ENCODE measurements at regions not wholly inside any gene's neighbourhood (a gene's known extent, or its start where the extent isn't known, plus 50 kb on each side); places are given as distances from the start of the nearest gene placed in this dataset.
"Not testable (repeated sequence)": the region's sequence is repeated elsewhere in the genome, so short reads cannot be mapped to it uniquely, and the experiment has no call there.

GRCh38 chr2:160550048-160550447 lies 56.4 kb upstream of the RBMS1 start:
- no peak for DNase-seq

GRCh38 chr2:160551259-160551658 lies 57.7 kb upstream of the RBMS1 start:
- no peak for DNase-seq

DNA sequence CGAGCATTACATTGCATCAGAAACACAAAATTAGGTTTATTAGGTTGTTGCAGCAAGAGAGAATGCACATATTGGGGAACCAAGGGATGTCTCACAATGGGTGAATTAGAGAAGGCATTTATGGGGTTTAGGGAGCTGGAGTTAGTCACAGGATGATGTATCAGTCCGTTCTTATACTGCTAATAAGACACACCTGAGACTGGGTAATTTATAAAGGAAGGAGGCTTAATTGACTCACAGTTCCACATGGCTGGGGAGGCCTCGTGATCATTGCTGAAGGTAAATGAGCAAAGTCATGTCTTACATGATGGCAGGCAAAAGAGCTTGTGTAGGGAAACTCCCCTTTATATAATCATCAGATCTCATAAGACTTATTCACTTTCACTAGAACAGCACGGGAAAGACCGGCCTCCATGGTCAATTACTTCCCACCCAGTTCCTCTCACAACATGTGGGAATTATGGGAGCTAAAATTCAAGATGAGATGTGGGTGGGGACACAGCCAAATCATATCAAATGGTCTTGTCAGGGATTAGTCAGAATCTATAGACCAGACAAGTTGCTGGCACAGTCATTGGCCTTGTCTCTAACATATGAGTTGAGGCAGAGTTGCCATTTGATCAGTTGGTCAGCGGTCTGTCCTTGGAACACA lies 61.9 kb upstream of the RBMS1 start:
- DNase-seq = no peak

- DNase-seq = no peak
Observed at GRCh38 chr2:160557903-160558302, 64.3 kb upstream of the RBMS1 start.

DNA sequence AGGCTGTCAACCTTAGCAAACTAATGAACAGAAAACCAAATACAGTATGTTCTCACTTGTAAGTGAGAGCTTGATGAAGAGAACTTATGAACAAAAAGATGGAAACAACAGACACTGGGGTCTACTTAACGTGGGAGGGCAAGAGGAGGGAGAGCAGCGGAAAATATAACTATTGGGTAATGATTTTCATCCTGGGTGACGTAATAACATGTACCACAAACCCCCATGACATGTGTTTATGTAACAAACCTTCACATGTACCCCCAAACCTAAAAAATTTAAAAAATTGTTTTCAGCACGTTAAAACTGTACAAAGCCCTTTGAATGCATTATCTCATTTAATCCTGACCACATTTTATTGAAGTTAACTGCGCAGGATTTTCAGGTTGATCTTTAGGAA lies 64.9 kb upstream of the RBMS1 start:
- DNase-seq = no peak

GRCh38 chr2:160561551-160562295 lies 68.1 kb upstream of the RBMS1 start:
- DNase-seq = no peak

DNA sequence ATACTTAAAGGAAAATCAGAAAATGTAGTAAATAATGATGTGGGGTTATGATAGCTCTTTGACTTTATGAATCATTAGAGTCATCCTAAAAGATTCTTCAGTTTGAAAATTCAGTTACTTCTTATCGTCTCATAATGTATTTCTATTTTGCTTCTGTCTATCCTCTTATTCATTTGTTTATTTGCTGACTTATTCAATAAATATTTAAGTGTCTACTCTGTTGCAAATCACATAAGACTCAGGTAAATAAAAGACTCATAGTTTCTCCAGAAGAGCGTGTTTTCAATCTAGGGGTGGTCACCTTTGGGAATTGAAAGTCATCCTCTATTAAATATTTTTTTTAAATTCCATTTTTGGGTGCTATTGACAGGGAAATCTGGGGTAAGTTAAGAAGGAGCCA lies 69.1 kb upstream of the RBMS1 start:
- no peak for DNase-seq

DNA sequence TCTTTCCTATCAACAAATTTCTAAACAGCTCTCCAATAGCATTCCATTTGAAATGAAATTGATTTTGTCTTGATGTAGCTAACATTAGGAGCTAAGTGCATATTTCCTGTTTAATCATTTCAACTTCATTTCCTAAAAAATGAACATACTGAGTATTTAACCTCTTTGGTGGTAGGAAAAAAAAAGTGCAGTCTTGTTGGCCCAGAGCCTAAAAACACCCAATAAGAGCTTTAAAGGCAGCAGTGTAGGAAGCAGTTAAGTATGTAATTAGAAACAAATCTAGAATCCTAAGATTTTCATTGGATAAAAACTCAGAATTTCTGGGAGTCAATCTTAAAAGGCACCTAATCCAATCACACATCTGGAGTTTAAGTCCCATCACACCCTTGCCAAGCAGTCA lies 71.0 kb upstream of the RBMS1 start:
- no peak for DNase-seq

DNA sequence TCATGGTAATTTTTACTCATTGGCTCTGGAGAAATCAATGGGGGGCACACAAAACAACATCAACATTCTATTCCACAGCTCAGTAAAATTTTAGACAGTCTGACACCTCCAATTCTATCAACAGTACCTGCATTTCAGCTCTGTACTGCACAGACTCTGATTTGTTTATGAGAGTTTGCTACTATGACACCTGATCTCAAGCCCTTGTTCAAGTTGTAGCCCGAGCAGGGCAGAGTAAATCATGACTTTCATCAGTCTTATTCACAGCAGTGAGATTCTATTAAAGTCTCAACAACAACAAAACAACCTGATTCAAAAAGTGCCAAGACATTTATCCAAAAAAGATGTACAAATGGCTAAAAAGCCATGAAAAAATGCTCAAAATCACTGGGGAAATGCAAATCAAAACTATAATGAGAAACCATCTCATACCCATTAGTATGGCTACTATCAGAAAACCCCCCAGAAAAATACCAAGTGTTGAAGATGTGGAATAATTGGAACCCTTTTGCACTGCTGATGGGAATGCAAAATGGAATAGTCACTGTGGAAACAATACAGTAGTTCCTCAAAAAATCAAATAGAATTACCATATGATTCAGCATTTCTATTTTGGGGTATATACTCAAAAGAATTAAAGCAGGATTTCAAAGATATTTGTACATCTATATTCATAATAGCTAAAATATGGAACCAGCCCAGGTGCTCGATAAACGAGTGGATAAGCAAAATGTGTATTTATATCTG lies 71.7 kb upstream of the RBMS1 start:
- DNase-seq = no peak

- no peak for DNase-seq
Observed at GRCh38 chr2:160566717-160567116, 73.1 kb upstream of the RBMS1 start.

- no peak for DNase-seq
Observed at GRCh38 chr2:160568856-160569255, 75.2 kb upstream of the RBMS1 start.

GRCh38 chr2:160570376-160570775 lies 76.8 kb upstream of the RBMS1 start:
- DNase-seq = no peak

- no peak for DNase-seq
Observed at GRCh38 chr2:160574468-160575140, 81.0 kb upstream of the RBMS1 start.

DNA sequence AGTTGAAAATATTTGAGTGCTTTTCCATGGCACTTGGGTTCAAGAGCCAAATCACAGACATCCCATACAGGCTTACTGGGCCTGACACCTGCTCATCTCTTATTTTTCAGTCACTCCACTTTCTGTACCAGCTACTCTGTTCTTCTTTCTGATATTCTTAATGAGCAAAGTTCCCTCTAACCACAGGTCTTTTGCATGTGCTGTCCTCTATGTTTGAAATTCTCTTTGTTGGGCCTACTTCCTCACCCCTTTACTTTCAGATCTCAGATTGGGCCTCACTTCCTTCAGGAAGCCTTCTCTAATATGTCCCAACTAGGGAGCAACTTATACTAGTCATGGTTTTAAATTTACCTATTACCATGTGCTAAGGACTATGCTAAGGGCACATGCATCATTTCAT lies 81.8 kb upstream of the RBMS1 start:
- no peak for DNase-seq

GRCh38 chr2:160576054-160576499 lies 82.5 kb upstream of the RBMS1 start:
- DNase-seq = no peak

- DNase-seq = not testable (repeated sequence)
Observed at GRCh38 chr2:160577081-160577480, 83.5 kb upstream of the RBMS1 start.

- no peak for DNase-seq
Observed at GRCh38 chr2:160581035-160581434, 87.4 kb upstream of the RBMS1 start.

GRCh38 chr2:160581448-160581847 lies 87.8 kb upstream of the RBMS1 start:
- DNase-seq = no peak

DNA sequence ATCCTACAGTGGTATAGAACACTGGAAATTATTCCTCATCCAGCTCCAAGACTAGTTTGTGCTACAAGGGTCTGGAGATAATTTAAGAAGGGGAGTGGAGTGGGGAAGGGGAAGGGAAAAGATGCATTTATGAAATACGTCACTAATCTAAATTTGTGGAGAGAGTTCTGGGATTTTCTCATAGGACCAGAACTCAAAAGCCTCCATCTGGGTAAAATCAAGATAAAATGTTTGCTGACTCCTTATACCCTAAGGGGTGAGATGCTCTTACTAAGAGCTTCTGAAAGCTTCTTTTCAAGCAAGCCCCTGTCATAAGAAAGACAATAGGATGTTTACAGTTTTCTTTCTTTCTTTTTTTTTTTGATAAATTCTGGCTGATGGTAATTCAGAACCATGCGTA lies 88.5 kb upstream of the RBMS1 start:
- no peak for DNase-seq

DNA sequence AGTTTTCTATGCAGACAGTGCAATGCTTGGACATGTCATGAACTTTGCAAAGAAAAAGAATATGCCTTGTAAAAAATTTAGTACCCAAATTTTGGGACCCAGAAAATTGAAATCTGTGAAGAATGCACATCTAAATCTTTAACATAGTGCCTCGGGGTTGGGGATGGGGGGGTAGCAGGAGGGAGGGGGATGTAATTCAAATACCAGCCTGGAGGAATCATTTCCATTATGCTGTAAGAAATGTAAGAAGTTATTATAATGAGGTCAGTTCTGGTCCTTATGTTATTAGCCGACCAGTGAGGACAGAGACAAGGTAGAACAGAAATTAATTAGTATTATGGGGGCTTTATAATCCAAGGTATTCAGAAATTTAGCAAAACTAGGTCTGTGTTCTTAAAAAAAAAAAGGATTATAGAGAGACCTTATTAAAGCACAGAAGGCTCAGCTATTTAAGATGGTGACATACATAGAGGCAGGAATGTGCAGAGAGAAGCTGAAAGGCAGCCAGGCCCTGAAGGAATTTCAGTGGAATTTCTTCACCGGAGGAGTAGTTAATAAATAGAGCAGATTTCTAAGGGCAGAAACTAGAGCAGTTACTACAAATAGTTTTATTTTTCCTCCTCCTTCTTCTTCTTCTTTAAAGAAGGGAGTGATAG lies 89.0 kb upstream of the RBMS1 start:
- no peak for DNase-seq

DNA sequence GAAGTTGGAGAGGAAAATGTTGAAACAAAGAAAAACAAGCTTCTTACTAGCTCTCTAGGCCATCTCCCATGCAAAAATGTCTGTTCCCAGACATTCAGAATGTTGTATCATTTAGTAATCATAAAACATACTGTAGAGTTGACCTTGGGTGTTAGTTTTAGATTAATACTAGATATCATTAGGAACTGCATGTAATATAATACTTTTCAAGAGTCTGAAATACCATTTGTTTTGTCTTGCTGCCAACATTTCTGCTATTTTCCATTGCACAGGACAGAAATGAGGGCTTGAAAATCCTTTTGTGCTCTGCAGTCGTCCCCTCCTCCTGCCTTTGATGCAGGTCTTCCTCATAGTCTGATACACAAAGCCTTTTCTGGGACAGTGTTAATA lies 89.5 kb upstream of the RBMS1 start:
- no peak for DNase-seq

GRCh38 chr2:160583813-160584537 lies 90.4 kb upstream of the RBMS1 start:
- DNase-seq = no peak

Measured in activated CD8-positive, alpha-beta memory T cell treated with anti-CD3 and anti-CD28 coated beads, Interleukin-2, amount 50 U/mL, for 4 hours (primary cell).